Peyer's patch (tissue), 4 donors: ENCODE measurements at regions not wholly inside any gene's neighbourhood (a gene's known extent, or its start where the extent isn't known, plus 50 kb on each side); places are given as distances from the start of the nearest gene placed in this dataset.

Source experiments
- POLR2A ChIP-seq, 2 donors: fragments of 450-650 bp; IDR thresholded peaks; one replicate each; pipeline ENCODE4 v1.5.1; 2017; ENCODE audit warnings: antibody characterized with exemption in 2 of 2, mild to moderate bottlenecking in 2 of 2, moderate library complexity in 2 of 2
- TF ChIP-seq, protein P1 (sequence below), 6 experiments: fragments of 450-650 bp in 4 of 6; fragments of 200-600 bp in 2 of 6; sonication (generic) in 1 of 6; IDR thresholded peaks; one replicate each; pipeline ENCODE4 v1.5.1; 2017 to 2019; ENCODE audit warnings: antibody characterized with exemption in 6 of 6, mild to moderate bottlenecking in 3 of 6, moderate library complexity in 1 of 6

DNA sequence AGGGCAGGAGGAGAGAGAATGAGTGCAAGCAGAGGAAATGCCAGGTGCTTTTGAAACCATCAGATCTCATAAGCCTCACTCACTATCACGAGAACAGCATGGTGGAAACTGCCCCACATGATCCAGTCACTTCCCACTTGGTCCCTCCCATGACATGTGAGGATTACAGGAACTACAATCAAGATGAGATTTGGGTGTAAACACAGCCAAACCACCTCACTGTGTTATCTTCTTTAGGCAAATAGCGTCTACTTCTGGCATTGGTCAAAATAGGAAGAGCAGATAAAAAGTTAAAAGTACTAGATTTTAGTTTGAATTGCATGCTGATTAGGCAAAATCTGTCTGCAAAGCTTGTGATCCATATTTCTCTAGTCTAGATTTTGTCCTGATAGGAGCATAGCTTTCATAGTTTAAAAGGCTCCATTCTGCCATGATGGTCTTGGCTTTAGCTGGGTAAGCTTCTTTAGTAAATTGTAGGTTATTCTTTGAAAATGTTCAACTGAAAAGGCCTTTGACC is 267.5 kb downstream of the NKX6-1 start:
- no peak for TF ChIP-seq POLR2A (IDR thresholded peaks at IDR 0.05)
- TF ChIP-seq, protein P1, sequence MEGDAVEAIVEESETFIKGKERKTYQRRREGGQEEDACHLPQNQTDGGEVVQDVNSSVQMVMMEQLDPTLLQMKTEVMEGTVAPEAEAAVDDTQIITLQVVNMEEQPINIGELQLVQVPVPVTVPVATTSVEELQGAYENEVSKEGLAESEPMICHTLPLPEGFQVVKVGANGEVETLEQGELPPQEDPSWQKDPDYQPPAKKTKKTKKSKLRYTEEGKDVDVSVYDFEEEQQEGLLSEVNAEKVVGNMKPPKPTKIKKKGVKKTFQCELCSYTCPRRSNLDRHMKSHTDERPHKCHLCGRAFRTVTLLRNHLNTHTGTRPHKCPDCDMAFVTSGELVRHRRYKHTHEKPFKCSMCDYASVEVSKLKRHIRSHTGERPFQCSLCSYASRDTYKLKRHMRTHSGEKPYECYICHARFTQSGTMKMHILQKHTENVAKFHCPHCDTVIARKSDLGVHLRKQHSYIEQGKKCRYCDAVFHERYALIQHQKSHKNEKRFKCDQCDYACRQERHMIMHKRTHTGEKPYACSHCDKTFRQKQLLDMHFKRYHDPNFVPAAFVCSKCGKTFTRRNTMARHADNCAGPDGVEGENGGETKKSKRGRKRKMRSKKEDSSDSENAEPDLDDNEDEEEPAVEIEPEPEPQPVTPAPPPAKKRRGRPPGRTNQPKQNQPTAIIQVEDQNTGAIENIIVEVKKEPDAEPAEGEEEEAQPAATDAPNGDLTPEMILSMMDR (IDR thresholded peaks at IDR 0.05), result no peak
